HG03045 (cell line): ENCODE measurements at regions not wholly inside any gene's neighbourhood (a gene's known extent, or its start where the extent isn't known, plus 50 kb on each side); places are given as distances from the start of the nearest gene placed in this dataset.

Experiments
- ATAC-seq: cut with Tn5 transposase; IDR thresholded peaks from one replicate; pipeline ENCODE4 v1.9.1; 2021; ENCODE audit warnings: mild to moderate bottlenecking, moderate library complexity; ENCODE audit not compliant: unreplicated experiment

- no peak for ATAC-seq
Measured at GRCh38 chr21:16169102-16169511, 439.3 kb downstream of the USP25 start.

GRCh38 chr21:16169779-16170178 lies 440.0 kb downstream of the USP25 start:
- ATAC-seq = no peak

GRCh38 chr21:16176570-16176969 lies 446.8 kb downstream of the USP25 start:
- no peak for ATAC-seq

- no peak for ATAC-seq
Measured at GRCh38 chr21:16177532-16177931, 447.8 kb downstream of the USP25 start.

DNA sequence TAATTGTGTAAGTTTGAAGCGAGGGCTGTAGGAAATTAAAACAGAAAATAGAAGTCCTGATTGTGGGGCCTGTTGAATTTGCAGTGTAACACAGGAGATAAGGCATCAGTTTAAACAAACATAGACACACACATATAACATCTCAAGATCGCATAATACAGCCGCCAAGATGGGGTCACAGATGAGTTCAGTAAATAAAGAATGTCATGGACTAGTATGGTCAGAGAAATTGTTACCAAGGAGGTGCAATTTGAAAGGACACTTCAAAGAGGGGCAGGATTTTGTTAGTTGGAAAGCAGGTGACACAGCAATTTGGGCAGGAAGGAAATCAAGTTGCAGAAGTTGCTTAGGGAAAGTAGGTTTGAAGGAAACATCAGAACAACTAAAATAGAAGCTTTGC lies 450.0 kb downstream of the USP25 start:
- no peak for ATAC-seq

GRCh38 chr21:16180614-16181013 lies 450.8 kb downstream of the USP25 start:
- no peak for ATAC-seq

GRCh38 chr21:16181018-16181417 lies 451.2 kb downstream of the USP25 start:
- no peak for ATAC-seq

DNA sequence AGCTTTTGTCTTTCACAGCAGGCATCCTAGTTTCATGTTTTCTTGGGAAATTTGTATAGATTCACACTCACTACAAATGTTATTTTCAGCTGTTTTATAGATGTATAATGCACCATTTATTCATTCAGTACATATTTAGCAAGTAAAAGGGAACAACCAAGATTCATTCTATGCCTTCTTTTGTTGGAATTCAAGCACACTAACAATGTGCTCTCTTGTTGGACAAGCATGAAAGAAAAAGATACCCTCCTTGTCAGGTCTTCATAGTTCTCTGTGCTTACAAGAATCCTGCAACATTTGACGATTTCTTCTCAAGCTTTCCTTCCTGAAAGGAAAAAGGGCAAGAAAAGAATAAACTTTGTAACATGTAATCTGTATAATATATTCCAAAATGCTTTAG lies 456.0 kb downstream of the USP25 start:
- ATAC-seq = no peak

- ATAC-seq = no peak
Measured at GRCh38 chr21:16186742-16187141, 457.0 kb downstream of the USP25 start.

DNA sequence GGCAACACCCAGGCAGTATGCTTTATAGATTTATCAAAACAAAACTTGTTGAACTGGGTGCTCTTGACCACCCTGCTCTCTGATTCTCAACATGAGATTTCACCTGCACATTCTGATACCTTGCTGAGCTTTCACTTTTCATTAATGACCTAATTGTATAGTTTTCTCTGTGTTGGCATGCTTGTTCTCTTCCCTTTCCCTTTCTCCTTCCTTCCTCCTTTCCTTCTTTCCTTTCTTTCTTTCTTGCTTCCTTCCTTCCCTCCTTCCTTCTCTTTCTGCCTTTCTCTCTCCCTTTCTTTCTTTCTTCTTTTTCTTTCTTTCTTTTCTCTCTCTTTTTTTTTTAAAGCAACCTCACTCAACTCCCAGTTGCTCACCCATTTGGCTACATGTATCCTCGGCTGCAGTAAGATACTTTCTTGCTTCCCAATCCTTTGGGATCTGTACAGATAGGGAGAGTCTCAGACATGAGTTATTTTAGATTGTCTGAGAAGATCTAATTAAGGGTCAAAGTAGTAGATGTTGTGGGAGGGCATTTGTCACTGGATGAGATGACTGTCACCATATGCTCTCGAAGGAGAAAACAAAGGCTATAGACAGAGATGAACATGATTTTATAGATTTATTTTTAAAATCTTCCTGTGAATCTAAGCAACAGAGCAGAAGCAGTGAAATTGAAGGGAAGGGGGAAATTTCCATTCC lies 458.0 kb downstream of the USP25 start:
- ATAC-seq = no peak

GRCh38 chr21:16192902-16193301 lies 463.1 kb downstream of the USP25 start:
- ATAC-seq = no peak

DNA sequence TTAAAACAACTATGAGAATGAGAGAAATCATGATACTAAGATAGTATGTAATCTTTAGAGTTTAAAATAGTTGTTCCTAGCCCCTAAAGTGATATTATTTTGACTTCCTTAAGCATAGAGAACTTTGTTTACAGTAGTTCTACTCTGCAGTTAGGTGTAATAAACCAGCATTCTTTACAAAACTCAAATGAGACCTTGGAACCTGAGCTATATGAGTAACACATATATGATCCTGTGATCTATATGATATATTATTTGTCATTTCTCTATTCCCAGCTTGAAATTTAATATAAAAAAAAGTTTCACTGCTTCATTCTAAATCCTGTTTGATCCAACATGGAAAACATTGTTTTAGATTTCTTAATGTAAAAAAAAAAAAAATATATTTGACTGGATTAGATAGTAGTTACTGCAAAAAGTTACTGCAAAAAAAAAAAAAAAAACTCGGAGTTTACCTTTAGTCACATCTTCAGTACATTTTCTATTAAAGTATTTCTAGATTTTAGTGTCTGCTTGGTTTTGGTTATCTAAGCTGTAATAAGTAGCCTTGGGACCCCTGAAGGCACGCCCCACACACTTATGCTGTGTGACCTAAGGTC lies 463.8 kb downstream of the USP25 start:
- ATAC-seq = no peak

DNA sequence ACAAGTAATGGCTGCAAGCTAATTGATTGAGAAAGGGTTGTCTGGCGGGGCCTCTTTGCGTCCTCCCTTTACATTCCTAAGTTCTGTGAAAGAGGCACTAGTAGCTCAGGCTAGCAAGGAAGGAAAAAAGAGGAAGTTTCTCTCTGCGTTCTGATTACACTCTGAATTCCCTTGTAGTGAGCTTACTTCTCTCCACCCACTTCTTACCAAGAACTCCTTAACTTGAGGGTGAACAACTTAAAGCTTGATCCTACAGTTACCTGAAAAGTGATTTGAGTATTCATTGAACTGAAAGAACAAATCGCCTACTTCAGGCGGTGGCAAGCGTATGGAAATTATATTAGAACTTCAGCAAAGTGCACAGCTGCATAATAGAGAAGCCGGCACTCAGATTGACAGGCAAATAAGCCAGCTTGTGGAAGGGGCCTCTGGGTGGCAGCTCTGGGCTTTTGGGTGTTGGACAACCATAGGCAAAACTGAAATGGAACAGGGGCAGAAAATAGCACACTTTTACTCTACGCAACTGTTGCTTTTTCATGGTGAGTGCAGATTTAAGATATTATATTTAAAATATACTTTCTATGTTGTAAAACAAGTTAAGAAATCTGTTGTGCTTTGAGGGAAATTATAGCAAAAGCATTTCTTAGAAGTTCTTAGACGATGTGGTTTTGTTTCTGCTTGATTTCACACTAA lies 464.5 kb downstream of the USP25 start:
- ATAC-seq = no peak

GRCh38 chr21:16194788-16195537 lies 465.2 kb downstream of the USP25 start:
- no peak for ATAC-seq

- no peak for ATAC-seq
Measured at GRCh38 chr21:16195538-16195910, 465.7 kb downstream of the USP25 start.

DNA sequence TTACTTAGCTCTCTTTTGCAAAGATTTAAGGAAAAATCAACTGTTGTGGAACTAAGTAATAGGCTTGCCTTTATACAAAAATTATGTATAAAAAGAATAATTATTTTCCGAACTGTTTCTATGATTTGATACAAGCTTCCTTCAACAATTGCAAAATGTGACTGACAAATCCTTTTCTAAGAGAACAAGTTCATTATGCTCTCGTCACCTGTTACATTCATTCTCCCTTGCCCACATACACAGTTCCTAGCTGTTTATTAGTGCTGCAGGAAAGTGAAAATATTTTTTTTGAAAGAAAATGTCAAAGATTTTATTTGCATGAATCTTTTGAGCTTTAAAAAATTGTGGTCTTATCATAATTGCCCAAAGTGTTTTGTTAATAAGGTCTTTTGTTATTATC lies 466.2 kb downstream of the USP25 start:
- ATAC-seq = no peak

- no peak for ATAC-seq
Measured at GRCh38 chr21:16198546-16198945, 468.8 kb downstream of the USP25 start.

DNA sequence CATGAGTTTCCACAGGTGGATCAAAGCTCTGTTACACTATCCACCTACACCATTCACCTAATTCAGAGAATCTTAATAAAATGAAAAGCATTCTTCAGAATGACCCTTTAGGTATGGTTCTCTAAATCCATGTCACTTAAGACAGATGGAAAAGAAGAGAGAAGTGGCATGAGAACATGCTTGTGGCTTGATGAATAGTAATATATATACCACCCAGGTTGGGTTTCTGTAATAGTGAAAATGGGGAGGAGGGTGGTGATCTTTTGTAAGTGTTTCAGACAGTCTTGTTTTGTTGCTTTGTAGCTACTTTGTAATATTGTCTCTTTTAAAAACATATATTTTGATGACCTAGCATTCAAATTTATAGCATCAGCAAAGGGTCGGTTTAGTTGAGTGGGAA lies 469.8 kb downstream of the USP25 start:
- no peak for ATAC-seq

DNA sequence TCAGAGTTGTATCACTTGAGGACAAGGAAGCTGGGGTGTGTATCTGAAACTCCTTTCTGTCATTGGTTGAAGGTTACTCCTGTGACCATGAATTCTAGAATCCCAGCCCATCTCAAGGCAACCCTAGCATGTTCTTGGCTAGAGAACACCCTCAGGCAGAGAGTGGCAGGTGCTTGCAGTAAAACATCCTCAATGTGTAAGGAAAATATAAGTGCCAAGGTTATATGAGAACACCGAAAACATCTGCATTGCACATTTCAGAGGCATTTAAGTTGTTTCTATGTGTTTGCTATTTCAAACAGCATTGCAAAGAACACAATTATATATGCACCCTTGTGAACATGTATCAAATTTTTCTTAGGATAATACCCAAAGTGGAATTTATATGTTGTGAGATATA lies 471.9 kb downstream of the USP25 start:
- ATAC-seq = no peak

DNA sequence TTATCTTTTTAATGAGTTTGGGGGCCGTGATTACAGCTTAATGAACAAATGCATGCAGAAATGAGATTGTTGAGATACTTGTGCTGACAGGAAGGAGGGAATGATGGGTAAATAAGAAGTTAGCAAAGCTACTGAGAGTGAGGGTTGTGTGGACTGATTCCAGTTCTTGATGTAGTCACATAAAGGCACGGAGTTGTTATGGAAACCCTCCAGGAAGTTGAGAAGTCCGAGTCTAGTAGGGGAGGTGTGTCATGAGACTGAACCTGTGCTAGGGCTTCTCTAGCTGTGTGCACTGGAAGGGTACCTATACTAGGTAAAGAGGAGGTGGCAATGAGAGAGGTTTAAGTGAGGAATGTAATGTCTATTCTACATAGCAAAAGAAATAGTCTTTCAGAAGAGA lies 475.7 kb downstream of the USP25 start:
- no peak for ATAC-seq
